Right lobe of liver (tissue), 4 donors: ENCODE measurements at regions not wholly inside any gene's neighbourhood (a gene's known extent, or its start where the extent isn't known, plus 50 kb on each side); places are given as distances from the start of the nearest gene placed in this dataset.

Source experiments
- CTCF ChIP-seq, 4 donors: fragments of 200-600 bp in 3 of 4; fragments of 450-650 bp in 1 of 4; IDR thresholded peaks; one replicate each; pipeline versions ENCODE4 v1.5.1 to v1.8.0; 2016 to 2022; ENCODE audit warnings: antibody characterized with exemption in 4 of 4, mild to moderate bottlenecking in 2 of 4
- POLR2A ChIP-seq: fragments of 450-650 bp; IDR thresholded peaks from one replicate; pipeline ENCODE4 v1.6.1; 2017; ENCODE audit warnings: antibody characterized with exemption, mild to moderate bottlenecking
- donor health status: DM: no; HTN: no; CAD: no.
- donor health status: DM: no; HTN: no; CAD: no.
- donor health status: DM: no; HTN: yes; CAD: no.

DNA sequence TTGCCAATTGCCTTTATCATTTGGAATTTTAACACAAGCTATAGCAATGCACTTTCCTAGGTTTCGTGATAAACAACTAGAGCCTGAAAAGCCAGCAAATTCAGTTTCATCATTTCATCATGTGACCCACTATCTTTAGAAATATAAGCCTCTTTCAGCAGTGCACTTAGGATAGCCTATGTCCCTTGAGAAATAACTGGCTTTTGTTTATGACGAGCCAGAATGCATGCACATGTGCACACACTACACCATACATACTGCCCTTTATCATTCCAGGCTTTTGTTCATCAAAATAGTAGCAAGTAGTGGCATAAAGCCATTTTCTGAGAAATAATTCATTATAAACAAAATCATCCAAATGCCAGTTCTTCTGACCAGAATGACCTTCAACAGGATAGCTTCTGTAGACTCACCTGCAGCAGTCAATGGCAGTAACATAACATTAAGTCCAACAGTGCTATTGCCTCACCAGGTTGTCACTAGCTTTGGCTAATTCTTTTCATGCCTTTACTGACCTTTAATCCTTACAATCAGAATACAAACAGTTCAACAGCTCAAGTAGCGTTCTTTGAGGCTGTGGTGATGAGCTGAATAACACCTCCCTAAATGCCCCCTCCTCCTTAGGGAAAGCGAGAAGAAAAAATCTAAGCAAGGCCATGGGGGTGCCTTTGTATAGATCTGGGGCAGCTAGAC is 132.3 kb upstream of the SMARCA2 start:
- TF ChIP-seq CTCF (IDR thresholded peaks at IDR 0.05) (no peak), POLR2A (no peak)
